GM10248 (cell line): ENCODE measurements at regions not wholly inside any gene's neighbourhood (a gene's known extent, or its start where the extent isn't known, plus 50 kb on each side); places are given as distances from the start of the nearest gene placed in this dataset.

ENCODE experiments used
- CTCF ChIA-PET: fragments of 300-600 bp; sonication (Branson Sonifier 250); formaldehyde crosslinking; extraction: SDS; loops from one replicate; lab custom pipeline; 2021; ENCODE audit warnings: antibody characterized with exemption; lab: Yijun Ruan, JAX
- POLR2A ChIA-PET: fragments of 350-650 bp; sonication (Branson Sonifier 250); formaldehyde crosslinking; extraction: SDS; loops from one replicate; lab custom pipeline; 2020; ENCODE audit warnings: antibody characterized with exemption; lab: Yijun Ruan, JAX
- DNase-seq: peaks from one replicate; pipeline ENCODE4 v3.0.0; 2012; ENCODE audit errors: extremely low spot score
- CTCF ChIP-seq: IDR thresholded peaks from 2 replicates; pipeline ENCODE4 v1.5.1; 2012; ENCODE audit warnings: mild to moderate bottlenecking, low read depth; ENCODE audit errors: extremely low read depth, missing control alignments, control extremely low read depth

- ChIA-PET POLR2A (no interaction called here), CTCF (no interaction called here)
- no peak for TF ChIP-seq CTCF
- no peak for DNase-seq
Observed at GRCh38 chr2:103166456-103167324, 404.9 kb downstream of the TMEM182 start.

GRCh38 chr2:103167599-103167998 is 405.8 kb downstream of the TMEM182 start:
- ChIA-PET CTCF (no interaction called here), POLR2A (no interaction called here)
- no peak for DNase-seq
- TF ChIP-seq CTCF = no peak

- ChIA-PET CTCF (interaction anchor here (1.5 to 2.7 kb wide), 2 partner anchors 9 to 11 kb away, joined by 3 to 19 read pairs; no protein-coding TSS in a partner anchor), POLR2A (no interaction called here)
- no peak for TF ChIP-seq CTCF
- no peak for DNase-seq
Observed at GRCh38 chr2:103169861-103170260, 408.0 kb downstream of the TMEM182 start.

- no peak for TF ChIP-seq CTCF
- ChIA-PET POLR2A (no interaction called here), CTCF (interaction anchor here (1.2 kb wide), 1 partner anchor 12 kb away, joined by 4 read pairs; no protein-coding TSS in a partner anchor)
- no peak for DNase-seq
Observed at GRCh38 chr2:103172821-103173220, 411.0 kb downstream of the TMEM182 start.

GRCh38 chr2:103174711-103175110 is 412.9 kb downstream of the TMEM182 start:
- ChIA-PET POLR2A (no interaction called here), CTCF (interaction anchor here (0.8 kb wide), 1 partner anchor 13 kb away, joined by 4 read pairs; no protein-coding TSS in a partner anchor)
- DNase-seq = no peak
- TF ChIP-seq CTCF = no peak

- POLR2A ChIA-PET = no interaction called here
- CTCF ChIA-PET = interaction anchor here (1.1 kb wide), 1 partner anchor 15 kb away, joined by 3 read pairs; no protein-coding TSS in a partner anchor
- DNase-seq = no peak
- no peak for TF ChIP-seq CTCF
Observed at GRCh38 chr2:103176294-103176915, 414.6 kb downstream of the TMEM182 start.
